ENCODE measurements at regions not wholly inside any gene's neighbourhood (a gene's known extent, or its start where the extent isn't known, plus 50 kb on each side); places are given as distances from the start of the nearest gene placed in this dataset.

- TF ChIP-seq IRF5 (IDR thresholded peaks at IDR 0.05; ENCODE audit: borderline replicate concordance) (no peak), IKZF1 (conservative IDR thresholded peaks at IDR 0.05) (no peak), ELK1 (IDR thresholded peaks at IDR 0.05; ENCODE audit: low read depth, low read length) (no peak), NFXL1 (IDR thresholded peaks at IDR 0.05; ENCODE audit: borderline replicate concordance) (no peak), CTCF (IDR thresholded peaks at IDR 0.05 in 2 of 3, conservative IDR thresholded peaks at IDR 0.05 in 1 of 3; ENCODE audit: control insufficient read depth in 2 of 3, extremely low read depth in 1 of 3, insufficient read depth in 1 of 3, low read depth in 3 of 3, low read length in 3 of 3) (no peak), BMI1 (IDR thresholded peaks at IDR 0.05; ENCODE audit: borderline replicate concordance) (no peak), BCL11A (IDR thresholded peaks at IDR 0.05; ENCODE audit: low read depth, low read length) (no peak), KLF5 (IDR thresholded peaks at IDR 0.05; ENCODE audit: partially characterized antibody) (no peak)
Measured at GRCh38 chr21:26683996-26684395, 110.9 kb upstream of the CYYR1 start (continued).

GRCh38 chr21:26679284-26679683 is 106.2 kb upstream of the CYYR1 start:
- FAIRE-seq (no peak), ATAC-seq (no peak), DNase-seq (ENCODE audit: low read depth, low spot score) (no peak)
- H3K4me2 ChIP-seq (ENCODE audit: control insufficient read depth, insufficient read depth), result no peak overlapping the region
- no peaks in the 10 kb centered on the region; the same call in 2 of the 3 replicates for H3K9me3 ChIP-seq (replicated peaks; ENCODE audit: control insufficient read depth, insufficient read depth, low read length)
- no peak overlapping the region for H3K9ac ChIP-seq (ENCODE audit: control insufficient read depth, insufficient read depth, low read length)
- H3K36me3 ChIP-seq (ENCODE audit: control insufficient read depth in 2 of 2, insufficient read depth in 2 of 2, low read length in 1 of 2), result no peaks in the 10 kb centered on the region
- POLR2A ChIA-PET, result no interaction called here
- H3K27me3 ChIP-seq (replicated peaks in 1 of 2; ENCODE audit: control insufficient read depth in 2 of 2, insufficient read depth in 2 of 2, low read length in 1 of 2), result no peaks in the 10 kb centered on the region
- in situ Hi-C loops (cut with MboI) (no loop called here), intact Hi-C loops (cut with micrococcal nuclease; ENCODE audit: unreplicated experiment) (no loop called here)
- H3K79me2 ChIP-seq (ENCODE audit: control insufficient read depth, insufficient read depth, low read length), result no peaks in the 10 kb centered on the region
- H4K20me1 ChIP-seq (ENCODE audit: control insufficient read depth, insufficient read depth), result no peaks in the 10 kb centered on the region
- H2AFZ ChIP-seq (ENCODE audit: control insufficient read depth, low read depth, low read length), result no peak overlapping the region
- no TSS peak for BruUV-seq (replicated peaks)
- no peak overlapping the region for H3K27ac ChIP-seq (ENCODE audit: control insufficient read depth, insufficient read depth)
- WGBS (ENCODE audit: insufficient coverage, insufficient replicate concordance, low lambda C conversion rate, missing lambda C conversion rate), result 0% methylated on average over 3 of the region's 3 CpGs
- RAD21 ChIA-PET (ENCODE audit: unreplicated experiment), result no interaction called here
- no peaks in the 10 kb centered on the region for H3K4me1 ChIP-seq (ENCODE audit: control insufficient read depth, insufficient read depth, low read length)
- SMC1A ChIA-PET (ENCODE audit: uncharacterized antibody, unreplicated experiment), result no interaction called here
- CTCF ChIA-PET, result no interaction called here
- no peak overlapping the region for H3K4me3 ChIP-seq
- TF ChIP-seq MAX (IDR thresholded peaks at IDR 0.05; ENCODE audit: low read depth, low read length), result no peak
- no peak for TF ChIP-seq ZNF687 (IDR thresholded peaks at IDR 0.05)
- no peak for TF ChIP-seq JUND (IDR thresholded peaks at IDR 0.05; ENCODE audit: low read depth, low read length)
- no peak for TF ChIP-seq BCL11A (IDR thresholded peaks at IDR 0.05; ENCODE audit: low read depth, low read length)
- no peak for TF ChIP-seq HSF1 (IDR thresholded peaks at IDR 0.05; ENCODE audit: low read depth, low read length)
- no peak for TF ChIP-seq HCFC1 (IDR thresholded peaks at IDR 0.05; ENCODE audit: low read length)

Measured in GM12878 (cell line).